CD14-positive monocyte (primary cell): ENCODE measurements at regions not wholly inside any gene's neighbourhood (a gene's known extent, or its start where the extent isn't known, plus 50 kb on each side); places are given as distances from the start of the nearest gene placed in this dataset.

Experiments used
- DNase-seq, 3 donors: peaks; one replicate each; pipeline ENCODE4 v3.0.0-alpha.2; 2011 to 2022
- H2AFZ ChIP-seq: 2 replicates; pipeline ENCODE4 v1.6.0; 2012; ENCODE audit warnings: mild to moderate bottlenecking, low read depth, low read length, inconsistent platforms; ENCODE audit not compliant: insufficient read depth, poor library complexity, severe bottlenecking
- H3K27ac ChIP-seq, 2 donors: 1 replicate in 1 of 2; 2 replicates in 1 of 2; pipeline ENCODE4 v1.5.1; 2012 to 2013; ENCODE audit warnings: low read length in 2 of 2, control low read depth in 1 of 2, inconsistent platforms in 1 of 2, low read depth in 1 of 2, mild to moderate bottlenecking in 1 of 2
- H3K27me3 ChIP-seq, 2 donors: one replicate each; pipeline versions ENCODE4 v1.6.0 to v1.6.1; 2011 to 2013; ENCODE audit warnings: low read length in 2 of 2; ENCODE audit not compliant: control insufficient read depth in 2 of 2, insufficient read depth in 2 of 2
- H3K36me3 ChIP-seq, 2 donors: replicated peaks in 1 of 2; 1 replicate in 1 of 2; 2 replicates in 1 of 2; pipeline versions ENCODE4 v1.5.1 to v1.6.1; 2012 to 2013; ENCODE audit warnings: low read length in 2 of 2, control low read depth in 1 of 2, inconsistent platforms in 1 of 2, mild to moderate bottlenecking in 1 of 2; ENCODE audit not compliant: insufficient read depth in 2 of 2, control insufficient read depth in 1 of 2
- H3K4me1 ChIP-seq, 2 donors: 1 replicate in 1 of 2; 2 replicates in 1 of 2; pipeline versions ENCODE4 v1.5.1 to v1.6.1; 2012 to 2013; ENCODE audit warnings: low read length in 2 of 2, control low read depth in 1 of 2, inconsistent platforms in 1 of 2, mild to moderate bottlenecking in 1 of 2, moderate library complexity in 1 of 2; ENCODE audit not compliant: insufficient read depth in 2 of 2, control insufficient read depth in 1 of 2
- H3K4me2 ChIP-seq: replicated peaks from 2 replicates; pipeline ENCODE3; 2012; ENCODE audit warnings: low read length, moderate library complexity, mild to moderate bottlenecking; ENCODE audit not compliant: poor library complexity, severe bottlenecking; ENCODE audit errors: extremely low read depth
- H3K4me3 ChIP-seq, 3 experiments: fragments of 200-600 bp in 1 of 3; sonication (generic) in 1 of 3; replicated peaks in 1 of 3; 1 replicate in 2 of 3; 2 replicates in 1 of 3; pipeline ENCODE4 v1.5.1; 2011 to 2013; ENCODE audit warnings: low read length in 3 of 3, mild to moderate bottlenecking in 3 of 3, control low read depth in 2 of 3, low read depth in 2 of 3, inconsistent platforms in 1 of 3, moderate library complexity in 1 of 3
- H3K79me2 ChIP-seq: 2 replicates; pipeline ENCODE4 v1.6.0; 2012; ENCODE audit warnings: mild to moderate bottlenecking, control low read depth, inconsistent platforms, low read length, moderate library complexity; ENCODE audit not compliant: insufficient read depth
- H3K9ac ChIP-seq: 2 replicates; pipeline ENCODE4 v1.6.0; 2017; ENCODE audit warnings: low read length, mild to moderate bottlenecking; ENCODE audit not compliant: insufficient read depth, poor library complexity, severe bottlenecking
- H3K9me3 ChIP-seq, 2 donors: replicated peaks in 1 of 2; 1 replicate in 1 of 2; 2 replicates in 1 of 2; pipeline versions ENCODE4 v1.5.1 to v1.6.1; 2012 to 2013; ENCODE audit warnings: low read length in 2 of 2, control low read depth in 1 of 2; ENCODE audit not compliant: control insufficient read depth in 1 of 2, insufficient read depth in 1 of 2
- H4K20me1 ChIP-seq: 2 replicates; pipeline ENCODE4 v1.6.0; 2012; ENCODE audit warnings: mild to moderate bottlenecking, low read length, control low read depth, moderate library complexity; ENCODE audit not compliant: insufficient read depth
- H3K27ac Mint-ChIP-seq, 7 donors: one replicate each; pipeline ENCODE4 v1.8.0; 2020; ENCODE audit warnings: mild to moderate bottlenecking in 7 of 7, mixed read lengths in 7 of 7, moderate library complexity in 6 of 7, inconsistent platforms in 2 of 7
- H3K27me3 Mint-ChIP-seq, 3 donors: one replicate each; pipeline ENCODE4 v1.8.0; 2021 to 2022; ENCODE audit warnings: low read depth in 3 of 3, mild to moderate bottlenecking in 3 of 3, mixed read lengths in 3 of 3, moderate library complexity in 3 of 3, inconsistent platforms in 1 of 3
- H3K36me3 Mint-ChIP-seq, 2 donors: one replicate each; pipeline ENCODE4 v1.8.0; 2020; ENCODE audit warnings: mixed read lengths in 2 of 2, inconsistent platforms in 1 of 2, mild to moderate bottlenecking in 1 of 2
- H3K4me1 Mint-ChIP-seq: one replicate; pipeline ENCODE4 v1.8.0; 2020; ENCODE audit warnings: mild to moderate bottlenecking, mixed read lengths
- H3K4me3 Mint-ChIP-seq, 2 donors: one replicate each; pipeline ENCODE4 v1.8.0; 2020; ENCODE audit warnings: mild to moderate bottlenecking in 2 of 2, mixed read lengths in 2 of 2, moderate library complexity in 1 of 2
- H3K9me3 Mint-ChIP-seq, 7 donors: one replicate each; pipeline ENCODE4 v1.8.0; 2020 to 2022; ENCODE audit warnings: mixed read lengths in 7 of 7, mild to moderate bottlenecking in 6 of 7, moderate library complexity in 6 of 7, inconsistent platforms in 2 of 7
- CTCF ChIP-seq: fragments of 200-600 bp; IDR thresholded peaks from one replicate; pipeline ENCODE4 v1.8.0; 2022; ENCODE audit warnings: antibody characterized with exemption, mild to moderate bottlenecking
- WGBS: methylation state at CpG from one replicate; pipeline ENCODE4 v1.1.5; 2013; ENCODE audit warnings: missing lambda C conversion rate; ENCODE audit not compliant: insufficient coverage; 5-methylcytosine and 5-hydroxymethylcytosine counted together
- intact Hi-C, 2 donors: fragments of 100-400 bp; cut with micrococcal nuclease; formaldehyde crosslinking; loops; one replicate each; pipeline versions ENCODE4 v1.15.0 to v1.15.1; 2023

- no peak for TF ChIP-seq CTCF
- H3K36me3 ChIP-seq, result no peaks in the 10 kb centered on the region
- no peaks in the 10 kb centered on the region for H3K4me1 ChIP-seq
- Mint-ChIP-seq H3K9me3 (peaks cover 11 to 63% (median 53%) of the 10 kb centered on the region in 7 donors), H3K36me3 (no peaks in the 10 kb centered on the region), H3K4me1 (no peaks in the 10 kb centered on the region), H3K27me3 (no peaks in the 10 kb centered on the region), H3K4me3 (no peak overlapping the region), H3K27ac (no peak overlapping the region)
- H3K4me2 ChIP-seq, result no peak overlapping the region
- DNase-seq, result no peak
- H3K9ac ChIP-seq, result no peak overlapping the region
- no peak overlapping the region for H2AFZ ChIP-seq
- H3K27ac ChIP-seq, result no peak overlapping the region
- H3K27me3 ChIP-seq, result no peaks in the 10 kb centered on the region
- no peak overlapping the region for H3K4me3 ChIP-seq
- whole genome bisulfite sequencing, result 88% methylated on average over 4 of the region's 7 CpGs
- H3K9me3 ChIP-seq, result peaks cover 60 to 66% of the 10 kb centered on the region in 2 donors
- no peaks in the 10 kb centered on the region for H3K79me2 ChIP-seq
- no peaks in the 10 kb centered on the region for H4K20me1 ChIP-seq
- intact Hi-C loops, result no loop called here
These were observed 112.2 kb upstream of the ZNF91 start for GRCh38 chr19:23507446-23507845.

- H3K9me3 ChIP-seq, result peaks cover 54 to 59% of the 10 kb centered on the region in 2 donors
- H3K4me3 ChIP-seq, result no peak overlapping the region
- no CpG with 5 or more reads among the region's 1 CpG for WGBS
- Mint-ChIP-seq H3K36me3 (no peaks in the 10 kb centered on the region), H3K9me3 (peaks cover 3 to 52% (median 44%) of the 10 kb centered on the region in 7 donors), H3K27me3 (no peaks in the 10 kb centered on the region), H3K4me3 (no peak overlapping the region), H3K4me1 (no peaks in the 10 kb centered on the region), H3K27ac (no peak overlapping the region)
- no peak overlapping the region for H3K4me2 ChIP-seq
- H2AFZ ChIP-seq, result no peak overlapping the region
- H3K36me3 ChIP-seq, result no peaks in the 10 kb centered on the region
- no peak for DNase-seq
- intact Hi-C loops, result no loop called here
- H3K27me3 ChIP-seq, result no peaks in the 10 kb centered on the region
- no peaks in the 10 kb centered on the region for H4K20me1 ChIP-seq
- H3K79me2 ChIP-seq, result no peaks in the 10 kb centered on the region
- H3K27ac ChIP-seq, result no peak overlapping the region
- TF ChIP-seq CTCF, result no peak
- no peaks in the 10 kb centered on the region for H3K4me1 ChIP-seq
- H3K9ac ChIP-seq, result no peak overlapping the region
These were observed 110.5 kb upstream of the ZNF91 start for GRCh38 chr19:23505738-23506137.
